Ovary (tissue), 3 donors: ENCODE measurements at regions not wholly inside any gene's neighbourhood (a gene's known extent, or its start where the extent isn't known, plus 50 kb on each side); places are given as distances from the start of the nearest gene placed in this dataset.

Experiments
- EP300 ChIP-seq: sonication (generic); formaldehyde crosslinking; IDR thresholded peaks from one replicate; pipeline ENCODE4 v1.6.1; 2017; ENCODE audit warnings: antibody characterized with exemption
- POLR2A ChIP-seq: fragments of 450-650 bp; IDR thresholded peaks from one replicate; pipeline ENCODE4 v1.6.1; 2017; ENCODE audit warnings: antibody characterized with exemption, mild to moderate bottlenecking, moderate library complexity
- TF ChIP-seq, protein P1 (sequence below), 3 donors: fragments of 450-650 bp in 2 of 3; fragments of 200-600 bp in 1 of 3; IDR thresholded peaks; one replicate each; pipeline versions ENCODE4 v1.5.1 to v1.8.0; 2016 to 2022; ENCODE audit warnings: antibody characterized with exemption in 3 of 3, mild to moderate bottlenecking in 1 of 3
- donor health status: DM: no; HTN: no; CAD: no.

DNA sequence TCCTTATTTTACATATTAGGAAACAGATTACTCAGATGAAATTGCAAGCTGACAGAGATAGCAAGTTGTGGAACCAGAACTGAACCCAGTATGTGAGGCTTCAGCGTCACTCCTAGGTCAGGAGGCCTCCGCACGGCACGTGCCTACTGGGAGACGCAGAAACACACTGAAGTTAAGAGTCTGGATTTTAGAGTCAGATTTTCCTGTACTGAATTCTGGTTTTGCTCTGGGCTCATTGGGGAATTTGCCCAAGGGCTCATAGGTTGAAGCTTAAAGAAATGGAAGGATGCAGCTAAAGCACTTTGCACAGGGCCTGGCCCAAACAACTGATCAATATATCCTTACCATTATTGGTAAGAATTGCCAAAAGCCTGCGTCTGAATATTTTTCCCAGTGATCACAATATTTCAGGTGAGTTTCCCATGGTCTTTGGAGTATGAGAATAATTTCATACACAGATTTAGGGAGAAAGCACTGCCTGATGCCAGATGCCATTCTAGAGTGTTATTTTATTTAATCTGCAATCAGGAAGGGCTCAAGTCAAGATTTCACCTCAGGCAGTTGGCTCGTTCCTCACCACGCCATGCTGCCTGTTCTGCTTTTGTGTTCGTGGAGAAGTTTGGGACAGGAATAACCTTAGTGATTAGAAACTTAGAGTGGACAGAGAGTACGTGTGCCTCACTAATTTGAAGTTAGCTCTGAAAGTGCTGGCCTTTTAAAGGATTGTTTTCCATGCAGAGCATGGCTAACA is 331.9 kb downstream of the MYCN start:
- TF ChIP-seq POLR2A (no peak), EP300 (no peak)
- TF ChIP-seq, protein P1, sequence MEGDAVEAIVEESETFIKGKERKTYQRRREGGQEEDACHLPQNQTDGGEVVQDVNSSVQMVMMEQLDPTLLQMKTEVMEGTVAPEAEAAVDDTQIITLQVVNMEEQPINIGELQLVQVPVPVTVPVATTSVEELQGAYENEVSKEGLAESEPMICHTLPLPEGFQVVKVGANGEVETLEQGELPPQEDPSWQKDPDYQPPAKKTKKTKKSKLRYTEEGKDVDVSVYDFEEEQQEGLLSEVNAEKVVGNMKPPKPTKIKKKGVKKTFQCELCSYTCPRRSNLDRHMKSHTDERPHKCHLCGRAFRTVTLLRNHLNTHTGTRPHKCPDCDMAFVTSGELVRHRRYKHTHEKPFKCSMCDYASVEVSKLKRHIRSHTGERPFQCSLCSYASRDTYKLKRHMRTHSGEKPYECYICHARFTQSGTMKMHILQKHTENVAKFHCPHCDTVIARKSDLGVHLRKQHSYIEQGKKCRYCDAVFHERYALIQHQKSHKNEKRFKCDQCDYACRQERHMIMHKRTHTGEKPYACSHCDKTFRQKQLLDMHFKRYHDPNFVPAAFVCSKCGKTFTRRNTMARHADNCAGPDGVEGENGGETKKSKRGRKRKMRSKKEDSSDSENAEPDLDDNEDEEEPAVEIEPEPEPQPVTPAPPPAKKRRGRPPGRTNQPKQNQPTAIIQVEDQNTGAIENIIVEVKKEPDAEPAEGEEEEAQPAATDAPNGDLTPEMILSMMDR (IDR thresholded peaks at IDR 0.05) = no peak
